Neuronal stem cell (in vitro differentiated cells): ENCODE measurements at regions not wholly inside any gene's neighbourhood (a gene's known extent, or its start where the extent isn't known, plus 50 kb on each side); places are given as distances from the start of the nearest gene placed in this dataset.

Experiments
- DNase-seq: peaks from one replicate; pipeline ENCODE4 v3.0.0-alpha.2; 2013; ENCODE audit warnings: low spot score
- H2AFZ ChIP-seq: one replicate; pipeline ENCODE4 v1.6.1; 2013; ENCODE audit warnings: mild to moderate bottlenecking, low read length, inconsistent platforms
- H2AK5ac ChIP-seq: 2 replicates; pipeline ENCODE4 v1.6.1; 2013; ENCODE audit warnings: low read depth, mild to moderate bottlenecking, inconsistent platforms, low read length, moderate library complexity, mixed read lengths
- H2BK120ac ChIP-seq: 2 replicates; pipeline ENCODE4 v1.6.1; 2013; ENCODE audit warnings: low read depth, mild to moderate bottlenecking, inconsistent platforms, low read length, moderate library complexity, mixed read lengths
- H2BK12ac ChIP-seq: one replicate; pipeline ENCODE4 v1.6.1; 2013; ENCODE audit warnings: low read length, inconsistent platforms
- H2BK15ac ChIP-seq: 2 replicates; pipeline ENCODE4 v1.6.1; 2013; ENCODE audit warnings: mild to moderate bottlenecking, low read length, inconsistent platforms, mixed read lengths
- H2BK5ac ChIP-seq: one replicate; pipeline ENCODE4 v1.6.1; 2013; ENCODE audit warnings: inconsistent platforms, mild to moderate bottlenecking, low read length, moderate library complexity
- H3K14ac ChIP-seq: one replicate; pipeline ENCODE4 v1.6.1; 2013; ENCODE audit warnings: low read length, inconsistent platforms
- H3K18ac ChIP-seq: 2 replicates; pipeline ENCODE4 v1.6.1; 2013; ENCODE audit warnings: low read length, inconsistent platforms
- H3K23ac ChIP-seq: 2 replicates; pipeline ENCODE4 v1.6.1; 2013; ENCODE audit warnings: low read depth, mild to moderate bottlenecking, mixed read lengths, low read length, inconsistent platforms; ENCODE audit not compliant: poor library complexity
- H3K27ac ChIP-seq: replicated peaks from 3 replicates; pipeline ENCODE4 v1.5.1; 2013; ENCODE audit warnings: low read length, inconsistent platforms
- H3K27me3 ChIP-seq, 3 experiments: 2 replicates each; pipeline ENCODE4 v1.6.1; 2013; ENCODE audit warnings: low read length in 3 of 3, mild to moderate bottlenecking in 2 of 3, inconsistent platforms in 1 of 3, low read depth in 1 of 3, mixed read lengths in 1 of 3, moderate library complexity in 1 of 3; ENCODE audit not compliant: control insufficient read depth in 3 of 3, insufficient read depth in 3 of 3
- H3K36me3 ChIP-seq, 2 donors: replicated peaks in 1 of 2; 2 replicates each; pipeline ENCODE4 v1.6.1; 2013; ENCODE audit warnings: low read length in 2 of 2; ENCODE audit not compliant: control insufficient read depth in 2 of 2, insufficient read depth in 2 of 2
- H3K4ac ChIP-seq: 2 replicates; pipeline ENCODE4 v1.6.1; 2013; ENCODE audit warnings: inconsistent platforms, mild to moderate bottlenecking, low read length, moderate library complexity
- H3K4me1 ChIP-seq, 2 donors: 1 replicate in 1 of 2; 2 replicates in 1 of 2; pipeline ENCODE4 v1.6.1; 2013; ENCODE audit warnings: low read length in 2 of 2, low read depth in 1 of 2; ENCODE audit not compliant: control insufficient read depth in 2 of 2, insufficient read depth in 1 of 2
- H3K4me2 ChIP-seq: one replicate; pipeline ENCODE4 v1.6.1; 2013; ENCODE audit warnings: mild to moderate bottlenecking, low read length, inconsistent platforms; ENCODE audit not compliant: insufficient read depth, poor library complexity, severe bottlenecking
- H3K4me3 ChIP-seq, 2 donors: 2 replicates each; pipeline ENCODE4 v1.5.1; 2013; ENCODE audit warnings: low read length in 2 of 2, mild to moderate bottlenecking in 2 of 2, inconsistent platforms in 1 of 2, moderate library complexity in 1 of 2
- H3K79me1 ChIP-seq: one replicate; pipeline ENCODE4 v1.6.1; 2013; ENCODE audit warnings: low read depth, mild to moderate bottlenecking, inconsistent platforms, low read length, moderate library complexity
- H3K9ac ChIP-seq: one replicate; pipeline ENCODE4 v1.6.1; 2013; ENCODE audit warnings: mild to moderate bottlenecking, low read depth, low read length, inconsistent platforms; ENCODE audit not compliant: poor library complexity
- H3K9me3 ChIP-seq, 2 donors: replicated peaks in 1 of 2; 2 replicates each; pipeline versions ENCODE3 to v1.6.1; 2013; ENCODE audit warnings: low read length in 2 of 2, mild to moderate bottlenecking in 2 of 2, inconsistent platforms in 1 of 2, low read depth in 1 of 2, mixed read lengths in 1 of 2, moderate library complexity in 1 of 2; ENCODE audit not compliant: control insufficient read depth in 2 of 2, insufficient read depth in 1 of 2
- H4K8ac ChIP-seq: one replicate; pipeline ENCODE4 v1.6.1; 2013; ENCODE audit warnings: low read depth, mild to moderate bottlenecking, inconsistent platforms, low read length, moderate library complexity
- H4K91ac ChIP-seq: one replicate; pipeline ENCODE4 v1.6.1; 2013; ENCODE audit warnings: low read length, low read depth, mild to moderate bottlenecking, inconsistent platforms; ENCODE audit not compliant: poor library complexity
- WGBS, 2 donors: extraction: QIAGEN DNeasy Blood & Tissue Kit; methylation state at CpG; one replicate each; pipeline ENCODE4 v1.1.7; 2013; ENCODE audit warnings: missing lambda C conversion rate in 2 of 2, mixed read lengths in 1 of 2; ENCODE audit not compliant: insufficient read length in 2 of 2, insufficient replicate concordance in 1 of 2; ENCODE audit errors: extremely low coverage in 2 of 2; 5-methylcytosine and 5-hydroxymethylcytosine counted together

DNA sequence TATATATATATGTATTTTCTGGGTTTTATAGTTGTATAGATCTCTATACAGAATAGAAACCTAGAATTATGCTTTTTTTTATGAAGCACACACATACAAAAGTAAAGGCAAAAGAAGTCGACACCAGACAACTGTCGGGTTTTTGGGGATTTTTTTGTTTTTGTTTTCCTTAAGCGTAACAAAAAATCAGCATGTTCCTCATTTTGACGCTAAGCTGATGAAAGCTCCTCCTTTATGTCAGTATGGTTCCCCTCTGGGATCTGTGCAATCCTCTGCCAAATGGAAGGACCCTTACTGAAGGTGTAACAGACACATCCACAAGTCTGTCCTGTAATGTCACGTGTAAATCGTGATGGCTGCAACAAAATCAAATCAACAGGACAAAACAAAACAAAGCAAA, 226.2 kb downstream of the RHOU start:
- H2BK5ac ChIP-seq: no peak overlapping the region
- H2BK12ac ChIP-seq: no peak overlapping the region
- H2BK15ac ChIP-seq: no peak overlapping the region
- H2AK5ac ChIP-seq: no peak overlapping the region
- H3K4ac ChIP-seq: no peak overlapping the region
- H2BK120ac ChIP-seq: no peak overlapping the region
- H3K36me3 ChIP-seq: no peaks in the 10 kb centered on the region
- no peak overlapping the region for H3K27ac ChIP-seq
- no peak overlapping the region for H3K23ac ChIP-seq
- H3K4me3 ChIP-seq: no peak overlapping the region
- no peak for DNase-seq
- H4K91ac ChIP-seq: no peak overlapping the region
- no peak overlapping the region for H3K4me2 ChIP-seq
- H4K8ac ChIP-seq: no peak overlapping the region
- H3K18ac ChIP-seq: no peak overlapping the region
- WGBS, 2 donors: no CpG with 5 or more reads among the region's 6 CpGs
- no peak overlapping the region for H2AFZ ChIP-seq
- no peaks in the 10 kb centered on the region for H3K9me3 ChIP-seq
- peaks cover 0 to 6% of the 10 kb centered on the region in 2 donors for H3K4me1 ChIP-seq
- H3K79me1 ChIP-seq: no peaks in the 10 kb centered on the region
- H3K14ac ChIP-seq: no peak overlapping the region
- no peaks in the 10 kb centered on the region for H3K27me3 ChIP-seq
- no peak overlapping the region for H3K9ac ChIP-seq

DNA sequence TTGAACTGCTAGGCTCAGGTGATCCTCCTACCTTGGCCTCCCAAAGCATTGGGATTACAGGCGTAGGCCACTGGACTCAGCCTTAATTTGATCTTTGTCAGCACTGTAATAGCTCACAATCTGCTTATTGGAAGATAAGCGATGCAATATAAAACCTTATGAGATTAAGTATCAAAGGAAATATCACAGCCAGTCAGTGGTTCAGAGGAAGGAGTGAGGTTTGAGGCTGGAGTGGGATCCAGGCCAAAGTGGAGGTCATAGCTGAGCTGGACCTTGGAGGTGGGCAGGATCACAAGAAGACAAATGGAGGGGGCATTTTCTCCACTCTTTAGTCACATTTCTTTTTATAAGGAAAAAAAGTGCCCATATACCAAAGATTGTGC, 228.5 kb downstream of the RHOU start:
- Histone ChIP-seq H4K91ac (no peak overlapping the region), H2BK5ac (no peak overlapping the region), H3K18ac (no peak overlapping the region), H3K23ac (no peak overlapping the region), H3K27me3 (no peaks in the 10 kb centered on the region), H2AK5ac (no peak overlapping the region), H2BK120ac (no peak overlapping the region), H2BK12ac (no peak overlapping the region), H3K4me3 (no peak overlapping the region), H3K14ac (no peak overlapping the region), H3K79me1 (no peaks in the 10 kb centered on the region), H3K9ac (no peak overlapping the region), H3K4me2 (no peak overlapping the region), H4K8ac (no peak overlapping the region), H3K4ac (no peak overlapping the region), H3K36me3 (no peaks in the 10 kb centered on the region), H3K4me1 (peaks cover under 1 to 4% of the 10 kb centered on the region in 2 donors), H3K27ac (no peak overlapping the region), H3K9me3 (no peaks in the 10 kb centered on the region), H2BK15ac (no peak overlapping the region), H2AFZ (no peak overlapping the region)
- WGBS, 2 donors: no CpG with 5 or more reads among the region's 2 CpGs
- no peak for DNase-seq

- Histone ChIP-seq H4K8ac (no peak overlapping the region), H3K27ac (no peak overlapping the region), H2AFZ (peak overlapping the region; percentile 60), H4K91ac (no peak overlapping the region), H3K23ac (no peak overlapping the region), H2BK120ac (no peak overlapping the region), H3K79me1 (no peaks in the 10 kb centered on the region), H3K18ac (no peak overlapping the region), H3K4me1 (peaks cover 4 to 7% of the 10 kb centered on the region in 2 donors), H3K4ac (no peak overlapping the region), H2BK12ac (no peak overlapping the region), H3K14ac (no peak overlapping the region), H3K27me3 (no peaks in the 10 kb centered on the region), H2AK5ac (no peak overlapping the region), H2BK15ac (no peak overlapping the region), H2BK5ac (no peak overlapping the region), H3K36me3 (no peaks in the 10 kb centered on the region), H3K9me3 (no peaks in the 10 kb centered on the region), H3K4me3 (no peak overlapping the region), H3K9ac (no peak overlapping the region), H3K4me2 (no peak overlapping the region)
- whole genome bisulfite sequencing, 2 donors: no CpG with 5 or more reads among the region's 12 CpGs
- DNase-seq: no peak
Measured at GRCh38 chr1:228964178-228965089, 229.2 kb downstream of the RHOU start.

DNA sequence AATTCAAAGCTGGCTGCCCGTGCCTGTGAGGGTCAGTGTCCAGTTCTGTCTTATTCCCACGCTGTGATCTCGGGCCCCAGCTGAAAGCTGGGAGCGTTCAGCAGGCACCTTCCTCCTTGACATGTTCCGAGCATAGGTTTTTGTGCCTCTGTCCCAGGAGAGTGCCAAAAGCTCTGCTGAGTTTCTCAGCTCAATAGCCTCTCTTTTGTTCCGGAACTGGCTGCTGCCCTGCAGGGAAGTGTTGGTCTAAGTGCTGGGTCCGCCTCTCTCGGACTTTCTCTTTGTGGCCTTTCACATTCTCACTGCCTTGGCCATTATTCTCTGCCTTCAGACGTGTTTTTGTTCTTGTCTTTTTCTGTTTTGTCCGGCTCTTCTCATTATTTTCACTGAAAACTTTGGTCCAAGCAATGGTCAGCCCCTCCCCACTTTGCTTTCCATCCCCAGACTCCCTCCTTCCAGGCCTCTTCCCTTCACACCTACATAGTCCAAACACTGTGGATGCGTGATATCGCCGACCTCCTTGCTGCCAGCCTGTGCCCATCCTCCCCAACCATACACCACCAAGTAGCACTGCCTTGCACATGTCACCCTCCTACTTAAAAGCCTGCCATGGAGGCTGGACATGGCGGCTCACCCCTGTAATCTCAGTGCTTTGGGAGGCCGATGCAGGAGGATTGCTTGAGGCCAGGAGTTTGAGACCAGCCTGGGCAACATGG, 233.8 kb downstream of the RHOU start:
- no peak overlapping the region for H2BK120ac ChIP-seq
- no peak overlapping the region for H3K4ac ChIP-seq
- H2AFZ ChIP-seq: peak overlapping the region; percentile 79
- no peak overlapping the region for H3K23ac ChIP-seq
- H3K4me2 ChIP-seq: peak overlapping the region; percentile 21
- no peak overlapping the region for H4K8ac ChIP-seq
- WGBS, 2 donors: no CpG with 5 or more reads among the region's 15 CpGs
- no peaks in the 10 kb centered on the region for H3K36me3 ChIP-seq
- H4K91ac ChIP-seq: no peak overlapping the region
- no peak overlapping the region for H2BK15ac ChIP-seq
- H3K4me1 ChIP-seq: peaks cover 4 to 14% of the 10 kb centered on the region in 2 donors
- H3K79me1 ChIP-seq: no peaks in the 10 kb centered on the region
- H3K27me3 ChIP-seq: no peaks in the 10 kb centered on the region
- H2BK12ac ChIP-seq: no peak overlapping the region
- H3K27ac ChIP-seq: peak overlapping the region; percentile 80
- peaks cover 0 to 1% of the 10 kb centered on the region in 2 donors for H3K9me3 ChIP-seq
- no peak overlapping the region for H2BK5ac ChIP-seq
- peak; percentile 85 for DNase-seq
- peak overlapping the region; percentile 6 for H3K18ac ChIP-seq
- no peak overlapping the region for H2AK5ac ChIP-seq
- no peak overlapping the region for H3K9ac ChIP-seq
- H3K14ac ChIP-seq: no peak overlapping the region
- peak overlapping the region in 1 of 2 donors; percentile 13 for H3K4me3 ChIP-seq
